ENCODE measurements at regions not wholly inside any gene's neighbourhood (a gene's known extent, or its start where the extent isn't known, plus 50 kb on each side); places are given as distances from the start of the nearest gene placed in this dataset.
"Not testable (repeated sequence)": the region's sequence is repeated elsewhere in the genome, so short reads cannot be mapped to it uniquely, and the experiment has no call there.

DNA sequence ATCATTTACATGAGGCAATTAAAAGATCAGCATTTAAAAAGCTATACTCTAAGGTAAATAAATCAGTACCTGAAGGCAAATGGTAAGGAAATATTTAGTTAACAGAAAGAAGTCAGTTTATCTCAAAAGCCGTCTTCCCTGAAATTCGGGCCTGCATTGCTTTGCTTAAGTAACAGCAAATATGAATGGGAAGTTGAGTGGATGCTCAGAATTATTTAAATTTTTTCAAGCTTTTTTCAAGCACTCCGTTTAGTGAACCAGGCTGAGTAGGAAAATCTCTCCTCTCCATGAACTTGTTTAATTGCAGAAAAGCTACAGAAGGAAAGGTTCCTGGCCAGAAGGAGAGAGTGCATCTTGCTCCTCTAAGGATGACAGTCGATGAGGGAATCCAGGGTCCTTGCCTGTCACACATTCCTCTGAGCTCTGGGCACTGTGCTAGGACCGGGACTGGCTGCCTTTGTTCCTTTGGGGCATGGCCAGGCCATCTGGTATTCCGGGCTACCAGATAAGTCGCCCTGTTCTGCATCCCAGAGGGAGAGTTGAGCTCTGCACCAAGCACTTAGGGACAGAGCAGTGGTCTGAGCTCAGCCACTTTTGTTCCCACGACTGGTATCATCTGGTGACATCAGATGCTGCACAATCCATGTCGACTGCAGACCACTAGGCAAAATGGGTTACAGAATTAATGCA is 77.6 kb downstream of the RIN2 start:
- DNase-seq = no peak

GRCh38 chr20:19838468-19838867 is 80.4 kb downstream of the RIN2 start:
- no peak for DNase-seq

- DNase-seq = no peak
These were observed 81.0 kb downstream of the RIN2 start for GRCh38 chr20:19839053-19839452.

DNA sequence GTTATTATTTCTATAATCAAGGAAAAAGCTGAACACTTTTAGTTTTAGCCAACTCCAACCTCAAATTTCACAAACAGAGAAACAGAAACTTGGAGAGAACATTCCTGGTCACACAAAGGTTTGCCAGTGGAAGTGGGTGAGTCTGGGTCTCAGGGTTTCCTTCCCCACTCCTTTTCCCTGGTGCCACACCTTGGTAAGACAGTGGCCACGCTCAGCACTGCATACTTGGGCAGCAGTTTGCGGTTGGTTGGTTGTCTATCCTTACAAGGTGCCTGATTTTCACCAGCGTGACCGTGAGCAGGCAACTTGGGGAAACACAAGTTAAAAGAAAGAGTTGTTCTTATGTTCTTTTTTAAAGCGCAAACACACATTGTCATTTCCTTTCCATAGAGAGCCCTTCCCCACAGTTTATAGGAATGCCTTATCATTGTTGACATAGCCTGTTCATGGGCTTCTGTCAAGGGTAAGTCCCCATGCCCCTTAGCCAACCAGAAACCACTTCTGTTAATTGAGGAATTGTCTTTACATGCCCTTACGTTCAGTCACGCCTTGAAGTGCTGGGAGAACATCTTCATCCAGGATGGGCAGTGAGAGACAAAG is 82.2 kb downstream of the RIN2 start:
- no peak for DNase-seq

GRCh38 chr20:19841740-19842139 is 83.7 kb downstream of the RIN2 start:
- no peak for DNase-seq

GRCh38 chr20:19844850-19845249 is 86.8 kb downstream of the RIN2 start:
- DNase-seq = not testable (repeated sequence)

DNA sequence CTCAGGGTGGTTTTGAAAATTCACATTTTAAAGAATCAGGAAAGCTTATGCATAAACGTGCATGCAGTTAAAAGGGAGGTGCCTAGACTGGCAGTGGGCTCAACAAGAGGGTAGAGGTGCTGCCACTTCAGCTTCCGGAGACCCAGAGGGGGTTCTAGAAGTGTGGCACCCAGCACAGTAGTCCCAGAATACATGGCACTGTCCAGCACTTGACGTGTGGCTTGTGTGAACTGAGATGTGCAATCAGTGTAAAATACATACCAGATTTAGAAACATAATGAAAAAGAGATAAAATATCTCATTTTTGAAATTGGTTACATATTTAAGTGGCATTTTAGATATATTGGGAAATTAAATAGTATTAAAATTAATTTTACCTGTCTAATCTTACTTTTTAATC is 89.3 kb downstream of the RIN2 start:
- DNase-seq = no peak

DNA sequence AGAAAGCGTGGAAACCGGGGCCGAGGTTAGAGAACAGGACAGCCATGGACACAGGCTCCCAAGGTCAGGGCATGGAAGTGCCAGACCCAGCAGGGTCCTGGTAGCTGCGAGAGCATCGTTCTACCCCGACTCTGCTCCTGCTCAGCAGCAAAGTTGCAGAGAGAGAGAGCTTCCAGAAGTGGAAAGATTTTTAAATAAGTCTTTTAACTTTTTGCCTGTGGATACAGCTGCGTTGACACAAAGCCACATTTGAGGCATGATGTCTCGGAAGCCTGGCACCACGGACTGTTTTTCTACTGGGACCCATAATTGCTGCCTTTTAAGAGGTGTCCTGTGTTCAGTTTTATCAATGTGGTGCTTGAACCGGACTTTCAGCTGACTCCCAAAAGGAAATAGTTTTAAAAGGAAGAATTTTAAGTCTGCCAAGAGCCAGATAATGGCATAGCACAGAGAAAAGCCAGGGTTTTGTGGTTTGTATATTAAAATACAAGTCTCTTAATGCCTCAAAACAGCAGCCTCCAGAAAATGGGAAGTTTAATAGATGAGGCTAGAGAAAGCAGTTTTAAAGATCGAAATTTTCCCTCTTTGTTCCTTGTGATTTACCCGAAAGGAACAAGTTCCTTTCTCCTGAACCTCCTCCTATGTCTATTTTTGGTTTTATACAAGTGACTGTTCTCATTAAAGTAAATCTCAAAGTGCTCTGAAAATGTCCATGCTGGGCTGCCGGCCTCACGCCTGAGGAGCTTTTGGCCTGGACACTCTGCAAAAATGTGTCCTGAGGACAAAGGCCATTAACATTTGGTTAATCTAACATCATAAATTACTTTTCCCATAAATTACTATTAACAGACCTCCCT is 91.5 kb downstream of the RIN2 start:
- no peak for DNase-seq

GRCh38 chr20:19850198-19850533 is 92.1 kb downstream of the RIN2 start:
- no peak for DNase-seq

GRCh38 chr20:19851861-19852260 is 93.8 kb downstream of the RIN2 start:
- no peak for DNase-seq

DNA sequence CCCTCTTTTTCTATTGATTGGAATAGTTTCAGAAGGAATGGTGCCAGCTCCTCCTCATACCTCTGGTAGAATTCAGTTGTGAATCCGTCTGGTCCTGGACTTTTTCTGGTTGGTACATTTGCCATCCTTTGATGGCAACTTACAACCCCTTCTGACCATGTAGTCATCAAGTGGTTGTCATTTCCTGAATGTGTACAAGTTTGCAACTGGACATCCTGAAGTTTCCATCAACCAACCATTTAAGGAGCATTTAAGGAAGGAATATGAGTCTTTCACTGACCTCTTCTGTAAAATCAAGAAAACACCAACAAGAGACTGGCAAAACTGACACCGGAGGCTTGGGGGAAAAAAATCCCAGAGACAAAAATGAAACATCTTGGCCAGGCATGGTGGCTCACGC is 97.4 kb downstream of the RIN2 start:
- no peak for DNase-seq

DNA sequence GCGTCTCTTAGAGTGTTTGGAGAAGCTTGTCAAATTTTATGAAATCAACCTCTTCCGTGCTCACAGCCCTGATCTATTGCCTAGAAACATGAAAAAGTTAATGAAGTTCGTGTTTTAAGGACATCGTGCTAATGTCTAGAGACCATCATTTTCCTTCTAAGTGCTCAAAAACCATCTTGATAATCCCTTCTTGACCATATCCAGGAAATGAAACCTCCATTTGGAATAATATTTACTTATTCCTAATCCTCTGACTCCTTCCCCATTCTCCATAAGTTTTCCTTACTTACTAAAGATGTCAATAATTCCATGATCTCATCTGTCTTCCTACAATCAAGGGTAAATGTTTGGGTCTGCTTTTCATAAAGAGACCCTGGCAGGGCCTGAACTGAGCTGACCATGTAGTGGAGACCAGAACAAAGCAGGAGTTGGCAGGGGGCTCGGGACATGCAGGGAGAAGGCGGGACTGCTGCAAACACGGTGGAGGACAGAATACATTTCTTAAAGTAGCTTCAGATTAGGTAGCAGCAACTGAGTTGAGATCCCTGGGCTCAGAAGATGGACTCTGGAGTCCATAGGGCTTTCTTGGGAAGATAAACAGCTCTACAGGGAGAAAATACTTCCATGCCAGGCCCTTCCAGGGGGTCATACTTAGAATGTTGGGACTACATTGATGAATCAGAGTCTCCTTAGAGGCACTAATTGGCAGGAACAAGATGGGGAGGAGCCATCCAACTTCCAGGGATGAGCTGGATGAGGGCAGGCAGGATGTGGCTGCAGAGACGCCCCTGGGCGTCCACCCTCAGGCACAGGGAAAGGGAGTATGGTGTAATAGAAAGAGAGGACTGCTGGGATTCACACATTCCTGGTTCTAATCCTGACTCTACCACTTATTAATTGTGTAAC is 100.7 kb downstream of the RIN2 start:
- DNase-seq = no peak

DNA sequence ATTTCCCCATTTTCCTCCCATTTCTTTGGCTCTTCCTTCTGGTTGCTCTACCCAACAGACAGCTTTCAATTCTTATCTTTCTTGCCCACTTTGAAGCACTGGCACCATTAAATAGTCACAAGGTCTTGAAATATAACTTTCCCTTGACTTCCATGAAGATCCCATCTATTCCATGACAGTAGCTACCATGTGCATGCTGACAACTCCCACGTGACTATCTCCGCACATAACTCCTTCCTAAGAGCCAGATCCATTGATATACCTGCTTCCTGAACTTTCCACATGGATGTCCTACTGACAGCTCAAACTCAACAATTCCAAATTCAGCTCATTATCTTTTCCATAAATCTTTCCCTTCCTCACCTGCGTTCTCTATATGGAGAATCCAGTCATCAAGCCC is 101.4 kb downstream of the RIN2 start:
- no peak for DNase-seq

DNA sequence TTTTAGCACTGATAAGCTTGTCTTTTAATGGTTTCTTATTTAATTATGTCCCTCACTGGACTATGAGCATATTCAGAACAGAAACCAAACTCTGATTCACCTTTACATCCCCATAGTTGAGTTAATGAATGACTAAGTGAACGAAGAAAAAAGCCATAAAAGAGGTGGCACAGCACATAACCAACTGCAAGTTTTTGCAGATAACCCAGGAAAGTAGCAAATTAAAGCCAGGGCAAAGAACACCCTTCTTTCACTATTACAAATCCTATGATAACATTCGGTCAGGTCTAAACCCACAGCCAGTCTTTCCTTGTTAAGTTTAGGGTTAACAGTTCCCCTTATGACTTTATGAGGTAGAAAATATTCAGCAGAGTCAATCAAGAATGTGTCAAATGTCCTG is 102.7 kb downstream of the RIN2 start:
- DNase-seq = peak; percentile 62

GRCh38 chr20:19861147-19861759 is 103.2 kb downstream of the RIN2 start:
- DNase-seq = peak; percentile 9

DNA sequence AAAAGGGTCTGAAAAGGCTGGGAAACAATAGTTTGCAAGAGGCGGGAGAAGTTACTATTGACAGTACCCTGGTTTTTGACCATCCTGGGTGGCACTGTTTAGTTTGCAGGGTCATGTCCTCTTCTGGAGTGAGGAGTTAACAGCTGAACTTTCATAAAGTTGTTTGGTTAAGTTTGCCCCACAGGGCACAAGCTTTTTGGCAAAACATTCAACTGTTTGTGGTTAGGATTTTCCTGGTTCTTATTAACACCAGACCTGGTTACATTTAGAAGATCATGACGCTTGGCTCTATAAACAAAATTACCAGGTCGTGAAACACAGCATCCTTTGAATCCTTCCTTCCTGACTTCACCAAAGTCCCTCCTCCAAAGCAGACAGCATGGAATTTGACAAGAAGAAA is 106.1 kb downstream of the RIN2 start:
- DNase-seq = no peak

DNA sequence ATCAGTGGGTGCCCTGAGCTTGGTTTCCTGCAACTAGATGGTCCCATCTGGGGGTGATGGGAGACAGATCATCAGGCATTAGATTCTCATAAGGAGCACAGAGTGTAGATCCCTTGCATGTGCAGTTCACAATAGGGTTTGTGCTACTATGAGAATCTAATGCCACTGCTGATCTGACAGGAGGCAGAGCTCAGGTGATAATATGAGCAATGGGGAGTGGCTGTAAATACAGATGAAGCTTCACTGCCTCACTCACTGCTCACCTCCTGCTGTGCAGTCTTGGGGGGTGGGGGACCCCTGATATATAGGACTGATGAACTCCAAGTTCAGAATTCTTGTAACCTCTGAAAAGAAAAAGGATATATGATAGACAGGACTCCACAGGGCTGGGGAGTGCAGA is 108.0 kb downstream of the RIN2 start:
- no peak for DNase-seq

GRCh38 chr20:19867074-19867473 is 109.0 kb downstream of the RIN2 start:
- DNase-seq = no peak

- DNase-seq = peak; percentile 5
These were observed 109.9 kb downstream of the RIN2 start for GRCh38 chr20:19867940-19868371.

GRCh38 chr20:19868441-19868840 is 110.4 kb downstream of the RIN2 start:
- DNase-seq = no peak

- no peak for DNase-seq
These were observed 113.9 kb downstream of the RIN2 start for GRCh38 chr20:19872001-19872400.

GRCh38 chr20:19874040-19874727 is 116.1 kb downstream of the RIN2 start:
- DNase-seq = no peak

All from activated CD4-positive, alpha-beta T cell treated with anti-CD3 and anti-CD28 coated beads, Interleukin-2, Interleukin-6, amounts not matched to agents 100 ng/mL and 50 ng/mL, durations not matched to agents 16 hours and 8 hours (primary cell).